Glomerular endothelial cell (primary cell): ENCODE measurements at regions not wholly inside any gene's neighbourhood (a gene's known extent, or its start where the extent isn't known, plus 50 kb on each side); places are given as distances from the start of the nearest gene placed in this dataset.

Source experiments
- DNase-seq: peaks from one replicate; pipeline ENCODE4 v3.0.0-alpha.2; 2011; ENCODE audit warnings: low read depth, low spot score; ENCODE audit errors: extremely low read depth

DNA sequence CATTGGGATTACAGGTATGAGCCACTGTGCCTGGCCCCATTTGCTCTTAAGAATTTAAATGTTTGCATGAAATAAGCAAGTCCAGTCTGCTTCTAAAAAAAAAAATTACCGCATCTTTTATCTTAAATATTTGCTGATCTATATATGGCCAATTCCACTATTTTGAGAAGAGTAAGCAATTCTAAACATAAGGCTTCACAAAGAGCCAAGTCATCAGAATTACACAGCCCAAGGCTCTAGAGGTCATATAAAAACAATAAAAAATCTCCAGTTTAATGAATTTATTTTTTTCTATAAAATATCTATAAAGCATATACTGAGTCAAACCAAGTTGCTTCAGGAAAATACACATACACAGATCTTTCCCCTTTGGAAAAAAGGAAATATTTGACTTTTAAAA lies 79.0 kb upstream of the CPNE8 start:
- DNase-seq = no peak

DNA sequence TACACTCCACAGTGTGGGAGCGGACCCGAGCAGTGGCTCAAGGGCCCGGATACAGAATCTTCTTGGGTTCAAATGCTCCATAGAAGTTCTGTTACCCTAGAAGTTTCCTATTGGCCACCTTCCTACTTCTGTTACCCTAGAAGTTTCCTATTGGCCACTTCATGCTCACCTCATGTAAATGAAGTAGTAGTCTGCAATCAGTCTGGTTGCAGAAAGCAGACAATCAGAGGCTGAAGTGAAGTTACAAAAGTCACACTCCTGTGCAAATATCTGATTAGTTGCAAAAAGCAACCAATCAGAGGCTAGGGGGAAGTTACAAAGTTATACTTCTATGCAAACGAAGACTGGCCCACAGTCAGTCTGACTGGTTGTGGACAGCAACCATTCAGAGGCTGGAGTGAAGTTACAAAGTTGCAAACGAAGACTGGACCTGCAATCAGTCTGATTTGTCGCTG lies 77.8 kb upstream of the CPNE8 start:
- no peak for DNase-seq

DNA sequence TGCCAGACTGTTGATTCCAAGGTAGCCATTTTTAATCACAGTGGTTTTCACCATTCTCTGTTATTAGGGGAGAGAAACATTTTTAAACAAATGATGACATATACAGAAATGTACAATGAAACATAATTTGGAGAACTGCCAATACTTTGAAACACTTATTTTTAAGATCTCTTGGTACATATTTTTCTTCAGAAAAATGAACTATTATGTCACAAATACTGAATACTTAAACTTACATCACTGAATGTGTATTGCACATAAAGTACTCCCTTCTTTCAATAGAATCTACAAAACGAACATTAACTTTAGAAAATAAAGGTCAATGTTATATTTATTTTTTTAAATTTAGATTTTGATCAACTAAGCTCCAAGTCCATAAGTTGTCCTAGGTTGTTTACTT lies 71.7 kb upstream of the CPNE8 start:
- DNase-seq = no peak

DNA sequence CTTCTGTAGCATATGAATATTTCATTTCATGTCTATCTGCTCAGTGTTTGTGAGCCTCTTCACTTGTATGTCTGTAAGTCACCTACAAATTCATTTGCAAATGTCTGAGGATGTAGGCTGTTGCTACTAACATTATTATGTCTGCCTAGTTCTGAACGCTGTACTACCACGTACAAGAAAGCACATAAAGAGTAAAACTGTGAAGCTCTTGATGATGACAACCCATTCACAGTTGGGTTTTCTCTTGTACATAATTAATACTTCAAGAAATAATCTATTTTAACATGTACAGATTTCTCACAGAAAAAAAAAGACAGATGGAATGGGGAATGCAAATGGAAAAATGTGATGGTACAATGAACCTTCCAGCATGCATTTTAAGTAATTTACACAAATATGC lies 64.3 kb upstream of the CPNE8 start:
- no peak for DNase-seq

DNA sequence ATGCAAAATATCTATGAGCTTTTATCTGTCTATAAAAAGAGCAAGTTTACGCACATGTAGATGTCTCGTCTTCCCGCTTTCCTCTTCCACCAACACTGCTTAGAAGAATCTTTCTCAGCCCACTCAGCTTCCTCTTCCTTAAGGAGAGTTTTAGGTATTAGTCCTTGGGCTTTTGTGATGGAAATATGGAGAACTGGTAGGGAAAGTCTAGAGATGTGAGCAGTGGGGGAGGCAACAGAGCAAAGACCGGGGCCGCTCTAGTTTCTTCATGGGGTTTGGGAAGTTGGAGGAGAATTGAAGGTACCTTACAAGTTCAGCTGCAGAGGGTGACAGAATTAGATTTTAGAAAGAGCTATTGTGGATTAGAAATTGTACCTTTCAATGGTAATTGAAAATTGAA lies 56.3 kb upstream of the CPNE8 start:
- no peak for DNase-seq

DNA sequence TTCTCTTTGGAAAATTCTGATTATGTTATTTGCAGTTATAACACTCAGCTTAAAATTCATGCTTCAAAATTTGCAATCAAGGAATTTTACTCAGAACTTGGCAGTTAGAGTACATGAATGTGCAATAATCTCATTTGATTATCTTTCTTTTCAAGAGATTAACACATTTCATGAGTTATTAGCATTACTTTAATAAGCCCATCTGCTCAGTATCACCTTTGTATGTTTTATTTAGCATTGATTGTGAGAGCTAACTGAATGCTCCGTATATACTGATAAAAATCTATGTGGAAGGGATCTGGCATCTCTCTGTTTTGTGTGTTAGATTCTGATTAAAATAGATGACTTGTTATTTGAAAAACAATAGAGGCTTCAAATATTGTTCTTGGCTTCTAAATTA lies 55.6 kb upstream of the CPNE8 start:
- DNase-seq = no peak

DNA sequence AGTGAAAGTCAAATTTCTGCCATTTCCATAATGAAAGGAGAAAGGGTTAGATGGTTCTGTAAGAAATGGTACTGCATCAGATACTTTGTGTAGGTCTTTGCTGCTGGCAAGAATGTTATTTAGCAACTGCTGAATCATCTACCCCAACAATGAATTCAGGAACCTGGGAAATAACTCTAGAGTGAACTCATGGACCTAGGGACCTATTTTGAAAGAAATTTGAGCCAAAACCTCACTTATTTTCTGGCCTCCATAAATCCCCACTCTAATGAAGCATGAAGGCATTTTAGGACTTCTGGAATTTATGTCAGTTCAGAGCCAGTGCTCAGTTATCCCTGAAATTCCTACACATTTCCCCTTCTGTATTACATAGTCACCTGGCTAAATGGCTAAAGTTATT lies 50.9 kb upstream of the CPNE8 start:
- DNase-seq = no peak
